ENCODE measurements at regions not wholly inside any gene's neighbourhood (a gene's known extent, or its start where the extent isn't known, plus 50 kb on each side); places are given as distances from the start of the nearest gene placed in this dataset.

DNA sequence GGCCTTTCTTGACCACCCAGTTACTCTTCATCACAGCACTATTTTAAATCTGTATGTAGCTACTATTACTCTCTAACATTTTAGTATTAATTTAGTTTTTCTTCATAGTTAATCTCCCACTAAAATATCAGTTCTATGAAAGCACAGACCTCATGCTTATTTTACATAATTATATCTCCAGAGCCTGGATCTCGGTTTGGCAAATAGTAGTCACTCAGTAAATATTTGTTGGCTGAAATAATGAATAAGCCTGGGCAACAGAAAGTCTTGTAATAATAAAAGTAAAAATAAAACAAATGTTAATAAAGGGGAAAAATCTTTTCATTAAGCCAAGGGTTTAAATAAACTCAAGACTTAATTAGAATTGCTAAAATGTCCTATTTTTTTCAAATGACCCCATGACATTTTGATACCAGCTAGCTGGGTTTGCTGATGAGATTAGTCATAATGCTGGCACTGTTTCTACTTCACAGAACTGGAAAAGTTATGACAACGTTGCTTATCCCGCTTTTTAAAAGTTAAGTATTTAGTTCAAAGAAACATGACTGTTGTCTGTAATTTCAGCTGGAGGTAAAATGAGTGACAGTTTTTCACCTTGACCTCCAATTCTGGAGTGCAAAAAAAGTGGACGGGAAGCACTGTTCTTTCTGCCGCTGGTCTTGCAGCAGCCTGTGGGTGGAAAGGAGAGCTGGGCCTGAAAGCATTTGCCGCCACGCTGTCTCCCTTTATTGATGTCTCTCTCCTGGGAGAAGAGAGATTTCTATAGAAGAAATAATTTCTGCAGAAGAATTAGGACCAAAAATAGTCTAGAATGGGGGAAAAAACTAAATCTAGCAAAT lies 85.2 kb upstream of the SPATA13 start:
- no peaks in the 10 kb centered on the region for H3K27me3 ChIP-seq (replicated peaks; ENCODE audit: insufficient read depth, low read length)
- no peaks in the 10 kb centered on the region for H3K4me1 ChIP-seq (ENCODE audit: low read length)
- no peaks in the 10 kb centered on the region for H3K36me3 ChIP-seq (replicated peaks; ENCODE audit: insufficient read depth, low read length)
- H3K79me2 ChIP-seq (ENCODE audit: low read length) = no peaks in the 10 kb centered on the region
- H3K9me2 ChIP-seq (replicated peaks; ENCODE audit: insufficient read depth, low read length) = no peaks in the 10 kb centered on the region
- no peak overlapping the region for H3K27ac ChIP-seq (ENCODE audit: low read length)
- no peak overlapping the region for H3K9ac ChIP-seq (ENCODE audit: low read length)
- no peak for DNase-seq
- no peak overlapping the region for H3K4me2 ChIP-seq (ENCODE audit: low read depth, low read length)
- no peak overlapping the region for H3K4me3 ChIP-seq (ENCODE audit: low read length)
- no peaks in the 10 kb centered on the region for H3F3A ChIP-seq (ENCODE audit: insufficient read depth, low read length)
- H3K9me3 ChIP-seq (replicated peaks; ENCODE audit: insufficient read depth, low read length) = no peaks in the 10 kb centered on the region
- TF ChIP-seq EZH2 (optimal IDR thresholded peaks at IDR 0.05; ENCODE audit: low read depth, low read length) = no peak
- TF ChIP-seq, protein P1, sequence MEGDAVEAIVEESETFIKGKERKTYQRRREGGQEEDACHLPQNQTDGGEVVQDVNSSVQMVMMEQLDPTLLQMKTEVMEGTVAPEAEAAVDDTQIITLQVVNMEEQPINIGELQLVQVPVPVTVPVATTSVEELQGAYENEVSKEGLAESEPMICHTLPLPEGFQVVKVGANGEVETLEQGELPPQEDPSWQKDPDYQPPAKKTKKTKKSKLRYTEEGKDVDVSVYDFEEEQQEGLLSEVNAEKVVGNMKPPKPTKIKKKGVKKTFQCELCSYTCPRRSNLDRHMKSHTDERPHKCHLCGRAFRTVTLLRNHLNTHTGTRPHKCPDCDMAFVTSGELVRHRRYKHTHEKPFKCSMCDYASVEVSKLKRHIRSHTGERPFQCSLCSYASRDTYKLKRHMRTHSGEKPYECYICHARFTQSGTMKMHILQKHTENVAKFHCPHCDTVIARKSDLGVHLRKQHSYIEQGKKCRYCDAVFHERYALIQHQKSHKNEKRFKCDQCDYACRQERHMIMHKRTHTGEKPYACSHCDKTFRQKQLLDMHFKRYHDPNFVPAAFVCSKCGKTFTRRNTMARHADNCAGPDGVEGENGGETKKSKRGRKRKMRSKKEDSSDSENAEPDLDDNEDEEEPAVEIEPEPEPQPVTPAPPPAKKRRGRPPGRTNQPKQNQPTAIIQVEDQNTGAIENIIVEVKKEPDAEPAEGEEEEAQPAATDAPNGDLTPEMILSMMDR (IDR thresholded peaks at IDR 0.05; ENCODE audit: low read length) = no peak
- no peak for TF ChIP-seq EZH2phosphoT487 (IDR thresholded peaks at IDR 0.05; ENCODE audit: low read length)
- H2AFZ ChIP-seq (ENCODE audit: low read length) = no peak overlapping the region
- no peaks in the 10 kb centered on the region for H4K20me1 ChIP-seq (ENCODE audit: insufficient read depth, low read length)

DNA sequence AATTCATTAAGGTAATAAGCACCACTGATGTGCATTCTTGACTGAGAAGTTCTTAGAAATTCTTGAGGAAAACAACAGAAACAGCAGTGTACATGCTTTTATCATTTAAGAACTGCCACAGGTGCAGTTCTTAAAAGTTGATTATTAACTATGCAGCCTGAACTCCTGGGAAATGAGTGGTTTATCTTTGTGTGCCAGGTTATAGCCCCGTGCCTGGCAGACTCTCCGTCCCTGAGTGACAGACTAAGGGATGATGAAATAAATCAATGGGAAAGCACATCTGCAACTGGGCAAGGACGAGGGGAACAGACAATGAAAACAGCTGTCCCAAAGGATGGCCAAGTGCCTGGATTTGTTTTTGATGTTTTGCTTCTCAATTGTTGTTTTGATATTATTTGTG lies 84.4 kb upstream of the SPATA13 start:
- no peak overlapping the region for H3K27ac ChIP-seq (ENCODE audit: low read length)
- H3K79me2 ChIP-seq (ENCODE audit: low read length) = no peaks in the 10 kb centered on the region
- no peaks in the 10 kb centered on the region for H4K20me1 ChIP-seq (ENCODE audit: insufficient read depth, low read length)
- H3K27me3 ChIP-seq (replicated peaks; ENCODE audit: insufficient read depth, low read length) = no peaks in the 10 kb centered on the region
- H3K4me2 ChIP-seq (ENCODE audit: low read depth, low read length) = no peak overlapping the region
- H3K9me2 ChIP-seq (replicated peaks; ENCODE audit: insufficient read depth, low read length) = no peaks in the 10 kb centered on the region
- H3K9ac ChIP-seq (ENCODE audit: low read length) = no peak overlapping the region
- no peaks in the 10 kb centered on the region for H3K4me1 ChIP-seq (ENCODE audit: low read length)
- H3K36me3 ChIP-seq (replicated peaks; ENCODE audit: insufficient read depth, low read length) = no peaks in the 10 kb centered on the region
- TF ChIP-seq EZH2 (optimal IDR thresholded peaks at IDR 0.05; ENCODE audit: low read depth, low read length) (no peak), EZH2phosphoT487 (IDR thresholded peaks at IDR 0.05; ENCODE audit: low read length) (no peak)
- TF ChIP-seq, protein P1 (IDR thresholded peaks at IDR 0.05; ENCODE audit: low read length) = no peak
- H2AFZ ChIP-seq (ENCODE audit: low read length) = no peak overlapping the region
- H3F3A ChIP-seq (ENCODE audit: insufficient read depth, low read length) = no peaks in the 10 kb centered on the region
- no peak for DNase-seq
- H3K4me3 ChIP-seq (ENCODE audit: low read length) = no peak overlapping the region
- no peaks in the 10 kb centered on the region for H3K9me3 ChIP-seq (replicated peaks; ENCODE audit: insufficient read depth, low read length)

DNA sequence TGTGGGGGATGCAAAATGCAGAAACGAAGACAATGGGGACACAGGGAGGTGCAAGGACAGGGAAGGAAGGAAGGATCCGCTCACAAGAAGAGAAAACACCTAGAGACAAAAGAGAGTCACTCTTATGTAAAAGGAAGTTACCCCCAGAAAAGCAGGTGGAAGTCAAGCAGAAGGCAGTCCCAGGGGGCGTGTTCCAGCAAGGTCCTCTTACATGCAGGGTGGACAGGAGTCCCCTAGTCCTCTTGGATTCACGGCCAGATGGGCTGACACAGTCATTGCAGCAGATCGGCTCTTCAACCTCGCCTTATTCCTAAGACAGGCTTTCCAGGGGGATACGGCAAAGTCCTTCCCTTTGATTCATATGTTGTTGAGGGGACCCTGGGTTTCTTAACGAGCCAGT lies 83.9 kb upstream of the SPATA13 start:
- Histone ChIP-seq H3K9ac (ENCODE audit: low read length) (no peak overlapping the region), H3K4me3 (ENCODE audit: low read length) (no peak overlapping the region), H3K79me2 (ENCODE audit: low read length) (no peaks in the 10 kb centered on the region), H2AFZ (ENCODE audit: low read length) (no peak overlapping the region), H3K27me3 (replicated peaks; ENCODE audit: insufficient read depth, low read length) (no peaks in the 10 kb centered on the region), H3K36me3 (replicated peaks; ENCODE audit: insufficient read depth, low read length) (no peaks in the 10 kb centered on the region), H3K27ac (ENCODE audit: low read length) (no peak overlapping the region), H3K4me2 (ENCODE audit: low read depth, low read length) (no peak overlapping the region), H3K4me1 (ENCODE audit: low read length) (no peaks in the 10 kb centered on the region), H3K9me3 (replicated peaks; ENCODE audit: insufficient read depth, low read length) (no peaks in the 10 kb centered on the region), H3F3A (ENCODE audit: insufficient read depth, low read length) (no peaks in the 10 kb centered on the region), H3K9me2 (replicated peaks; ENCODE audit: insufficient read depth, low read length) (no peaks in the 10 kb centered on the region), H4K20me1 (ENCODE audit: insufficient read depth, low read length) (no peaks in the 10 kb centered on the region)
- TF ChIP-seq, protein P1 (IDR thresholded peaks at IDR 0.05; ENCODE audit: low read length) = no peak
- TF ChIP-seq EZH2phosphoT487 (IDR thresholded peaks at IDR 0.05; ENCODE audit: low read length) = no peak
- TF ChIP-seq EZH2 (optimal IDR thresholded peaks at IDR 0.05; ENCODE audit: low read depth, low read length) = no peak
- DNase-seq = no peak

Data from MM.1S (cell line).